Lower leg skin (tissue), 3 donors: ENCODE measurements at regions not wholly inside any gene's neighbourhood (a gene's known extent, or its start where the extent isn't known, plus 50 kb on each side); places are given as distances from the start of the nearest gene placed in this dataset.

Experiments
- CTCF ChIP-seq, 3 donors: fragments of 450-650 bp; IDR thresholded peaks; one replicate each; pipeline ENCODE4 v1.5.1; 2016; ENCODE audit warnings: antibody characterized with exemption in 3 of 3, mild to moderate bottlenecking in 3 of 3, moderate library complexity in 2 of 3
- POLR2A ChIP-seq, 2 donors: fragments of 450-650 bp; IDR thresholded peaks; one replicate each; pipeline ENCODE4 v1.6.1; 2016 to 2017; ENCODE audit warnings: antibody characterized with exemption in 2 of 2, mild to moderate bottlenecking in 1 of 2, moderate library complexity in 1 of 2

- TF ChIP-seq CTCF (IDR thresholded peaks at IDR 0.05), result no peak
- TF ChIP-seq POLR2A (IDR thresholded peaks at IDR 0.05), result no peak
Observed at GRCh38 chr1:50358962-50359361, 64.3 kb downstream of the DMRTA2 start.
